ENCODE measurements at regions not wholly inside any gene's neighbourhood (a gene's known extent, or its start where the extent isn't known, plus 50 kb on each side); places are given as distances from the start of the nearest gene placed in this dataset.

- Mint-ChIP-seq H3K27ac (no peak overlapping the region), H3K27me3 (no peaks in the 10 kb centered on the region), H3K36me3 (no peaks in the 10 kb centered on the region)
Measured at GRCh38 chr12:125229878-125230530, 164.8 kb downstream of the AACS start.

GRCh38 chr12:125233319-125233718 lies 168.1 kb downstream of the AACS start:
- H3K27ac ChIP-seq (ENCODE audit: insufficient read depth, low read length, poor library complexity, severe bottlenecking), result no peak overlapping the region
- H3K36me3 Mint-ChIP-seq, result no peaks in the 10 kb centered on the region
- no peak for ATAC-seq (ENCODE audit: low read depth in 2 of 2)
- no peak overlapping the region for H3K27ac Mint-ChIP-seq
- no peaks in the 10 kb centered on the region for H3K27me3 Mint-ChIP-seq
- no peaks in the 10 kb centered on the region for H3K36me3 ChIP-seq (ENCODE audit: control insufficient read depth, insufficient read depth, low read length)
- H3K9me3 Mint-ChIP-seq, result peaks cover 0 to 2% (median 0%) of the 10 kb centered on the region in 7 donors
- no peak overlapping the region for H3K4me3 Mint-ChIP-seq
- no peak for DNase-seq
- no peak overlapping the region for H3K4me3 ChIP-seq (ENCODE audit: low read depth, low read length)
- H3K9me3 ChIP-seq (ENCODE audit: control insufficient read depth in 2 of 2, low read length in 2 of 2), result no peaks in the 10 kb centered on the region
- no peaks in the 10 kb centered on the region for H3K4me1 Mint-ChIP-seq
- no peaks in the 10 kb centered on the region for H3K27me3 ChIP-seq (ENCODE audit: control insufficient read depth, insufficient read depth, low read length)
- no peaks in the 10 kb centered on the region for H3K4me1 ChIP-seq (ENCODE audit: control insufficient read depth, insufficient read depth, low read length, poor library complexity, severe bottlenecking)

More at GRCh38 chr12:125229878-125230530, 164.8 kb downstream of the AACS start:
- Mint-ChIP-seq H3K4me1 (no peaks in the 10 kb centered on the region), H3K9me3 (no peaks in the 10 kb centered on the region), H3K4me3 (no peak overlapping the region)
- Histone ChIP-seq H3K36me3 (ENCODE audit: control insufficient read depth, insufficient read depth, low read length) (no peaks in the 10 kb centered on the region), H3K9me3 (ENCODE audit: control insufficient read depth in 2 of 2, low read length in 2 of 2) (no peaks in the 10 kb centered on the region), H3K4me3 (ENCODE audit: low read depth, low read length) (no peak overlapping the region), H3K27me3 (ENCODE audit: control insufficient read depth, insufficient read depth, low read length) (no peaks in the 10 kb centered on the region), H3K4me1 (ENCODE audit: control insufficient read depth, insufficient read depth, low read length, poor library complexity, severe bottlenecking) (no peaks in the 10 kb centered on the region), H3K27ac (ENCODE audit: insufficient read depth, low read length, poor library complexity, severe bottlenecking) (no peak overlapping the region)
- ATAC-seq (ENCODE audit: low read depth in 2 of 2), result no peak
- no peak for DNase-seq

- Histone ChIP-seq H3K4me1 (ENCODE audit: control insufficient read depth, insufficient read depth, low read length, poor library complexity, severe bottlenecking) (no peaks in the 10 kb centered on the region), H3K4me3 (ENCODE audit: low read depth, low read length) (no peak overlapping the region), H3K36me3 (ENCODE audit: control insufficient read depth, insufficient read depth, low read length) (no peaks in the 10 kb centered on the region), H3K27me3 (ENCODE audit: control insufficient read depth, insufficient read depth, low read length) (no peaks in the 10 kb centered on the region), H3K27ac (ENCODE audit: insufficient read depth, low read length, poor library complexity, severe bottlenecking) (no peak overlapping the region), H3K9me3 (ENCODE audit: control insufficient read depth in 2 of 2, low read length in 2 of 2) (no peaks in the 10 kb centered on the region)
- ATAC-seq (ENCODE audit: low read depth in 2 of 2) (no peak), DNase-seq (no peak)
- Mint-ChIP-seq H3K27me3 (no peaks in the 10 kb centered on the region), H3K9me3 (peaks cover 0 to 2% (median 0%) of the 10 kb centered on the region in 7 donors), H3K4me1 (no peaks in the 10 kb centered on the region), H3K4me3 (no peak overlapping the region), H3K36me3 (no peaks in the 10 kb centered on the region), H3K27ac (no peak overlapping the region)
Measured at GRCh38 chr12:125239563-125239962, 174.3 kb downstream of the AACS start.

GRCh38 chr12:125240717-125241116 lies 175.5 kb downstream of the AACS start:
- Histone ChIP-seq H3K36me3 (ENCODE audit: control insufficient read depth, insufficient read depth, low read length) (no peaks in the 10 kb centered on the region), H3K9me3 (ENCODE audit: control insufficient read depth in 2 of 2, low read length in 2 of 2) (no peaks in the 10 kb centered on the region), H3K27me3 (ENCODE audit: control insufficient read depth, insufficient read depth, low read length) (no peaks in the 10 kb centered on the region), H3K4me3 (ENCODE audit: low read depth, low read length) (no peak overlapping the region), H3K27ac (ENCODE audit: insufficient read depth, low read length, poor library complexity, severe bottlenecking) (no peak overlapping the region), H3K4me1 (ENCODE audit: control insufficient read depth, insufficient read depth, low read length, poor library complexity, severe bottlenecking) (no peaks in the 10 kb centered on the region)
- Mint-ChIP-seq H3K4me1 (no peaks in the 10 kb centered on the region), H3K27me3 (no peaks in the 10 kb centered on the region), H3K27ac (no peak overlapping the region), H3K36me3 (no peaks in the 10 kb centered on the region), H3K4me3 (no peak overlapping the region), H3K9me3 (no peaks in the 10 kb centered on the region)
- no peak for DNase-seq
- no peak for ATAC-seq (ENCODE audit: low read depth in 2 of 2)

- H3K36me3 Mint-ChIP-seq, result no peaks in the 10 kb centered on the region
- no peaks in the 10 kb centered on the region for H3K36me3 ChIP-seq (ENCODE audit: control insufficient read depth, insufficient read depth, low read length)
Measured at GRCh38 chr12:125243811-125244210, 178.6 kb downstream of the AACS start.

GRCh38 chr12:125244338-125244737 lies 179.1 kb downstream of the AACS start:
- H3K4me3 Mint-ChIP-seq, result no peak overlapping the region
- ATAC-seq (ENCODE audit: low read depth in 2 of 2) (no peak), DNase-seq (no peak)
- H3K27me3 Mint-ChIP-seq, result no peaks in the 10 kb centered on the region
- H3K4me1 Mint-ChIP-seq, result no peaks in the 10 kb centered on the region
- Histone ChIP-seq H3K27me3 (ENCODE audit: control insufficient read depth, insufficient read depth, low read length) (no peaks in the 10 kb centered on the region), H3K27ac (ENCODE audit: insufficient read depth, low read length, poor library complexity, severe bottlenecking) (no peak overlapping the region), H3K9me3 (ENCODE audit: control insufficient read depth in 2 of 2, low read length in 2 of 2) (no peaks in the 10 kb centered on the region), H3K4me3 (ENCODE audit: low read depth, low read length) (no peak overlapping the region), H3K36me3 (ENCODE audit: control insufficient read depth, insufficient read depth, low read length) (no peaks in the 10 kb centered on the region), H3K4me1 (ENCODE audit: control insufficient read depth, insufficient read depth, low read length, poor library complexity, severe bottlenecking) (no peaks in the 10 kb centered on the region)
- H3K36me3 Mint-ChIP-seq, result no peaks in the 10 kb centered on the region
- H3K9me3 Mint-ChIP-seq, result no peaks in the 10 kb centered on the region
- H3K27ac Mint-ChIP-seq, result no peak overlapping the region

More at GRCh38 chr12:125243811-125244210, 178.6 kb downstream of the AACS start:
- H3K9me3 ChIP-seq (ENCODE audit: control insufficient read depth in 2 of 2, low read length in 2 of 2), result no peaks in the 10 kb centered on the region
- no peaks in the 10 kb centered on the region for H3K4me1 ChIP-seq (ENCODE audit: control insufficient read depth, insufficient read depth, low read length, poor library complexity, severe bottlenecking)
- H3K27ac ChIP-seq (ENCODE audit: insufficient read depth, low read length, poor library complexity, severe bottlenecking), result no peak overlapping the region
- no peaks in the 10 kb centered on the region for H3K27me3 ChIP-seq (ENCODE audit: control insufficient read depth, insufficient read depth, low read length)
- Mint-ChIP-seq H3K27me3 (no peaks in the 10 kb centered on the region), H3K4me3 (no peak overlapping the region), H3K27ac (no peak overlapping the region), H3K4me1 (no peaks in the 10 kb centered on the region), H3K9me3 (no peaks in the 10 kb centered on the region)
- H3K4me3 ChIP-seq (ENCODE audit: low read depth, low read length), result no peak overlapping the region
- ATAC-seq (ENCODE audit: low read depth in 2 of 2) (no peak), DNase-seq (no peak)

DNA sequence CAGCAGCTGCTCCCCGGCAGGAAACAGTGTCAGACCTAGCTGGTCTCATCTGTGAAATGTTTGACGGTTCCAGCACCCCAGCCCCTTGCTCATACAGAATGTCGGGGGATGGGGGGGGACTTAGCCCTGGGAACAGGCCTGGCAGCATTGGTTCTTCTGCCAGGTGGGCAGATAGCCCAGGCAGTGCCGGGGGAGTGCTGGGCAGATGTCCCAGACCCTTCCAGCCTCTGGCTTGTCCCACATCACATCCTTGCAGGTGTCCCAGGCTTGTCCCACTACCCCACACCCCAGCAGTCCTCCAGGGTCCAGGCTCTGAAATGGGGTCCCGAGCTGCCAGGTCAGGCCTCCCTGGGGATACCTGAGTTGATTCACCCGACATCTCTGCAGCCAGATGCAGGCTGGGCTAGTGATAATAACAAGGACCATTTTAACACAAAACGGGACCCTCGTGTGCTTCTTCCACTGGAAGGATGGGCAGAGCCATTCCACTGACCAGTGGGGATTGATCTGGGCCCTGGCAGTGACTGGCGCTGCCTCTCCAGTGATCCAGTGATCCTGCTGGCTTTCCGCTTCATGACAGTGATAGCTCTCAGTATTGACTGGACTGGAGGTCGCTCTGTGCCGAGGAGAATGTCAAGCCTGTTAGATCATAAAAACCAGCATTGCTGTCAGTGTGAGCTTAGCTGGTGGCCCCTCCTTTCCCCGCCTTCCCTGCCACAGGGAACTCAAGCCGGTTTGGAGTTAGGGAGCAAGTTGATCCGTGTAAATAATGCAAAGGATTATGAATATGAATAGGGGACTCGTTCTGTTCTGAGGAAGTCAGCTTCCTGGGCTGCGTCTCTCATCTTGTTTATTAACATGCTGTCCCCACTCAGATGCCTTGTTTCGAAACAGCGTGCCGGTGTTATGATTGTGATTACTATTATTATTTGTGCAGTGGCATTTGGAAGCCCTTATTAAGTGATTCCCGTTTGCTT lies 180.6 kb downstream of the AACS start:
- ATAC-seq (ENCODE audit: low read depth in 2 of 2) (no peak), DNase-seq (no peak)
- H3K4me3 Mint-ChIP-seq, result no peak overlapping the region
- Histone ChIP-seq H3K36me3 (ENCODE audit: control insufficient read depth, insufficient read depth, low read length) (no peaks in the 10 kb centered on the region), H3K4me1 (ENCODE audit: control insufficient read depth, insufficient read depth, low read length, poor library complexity, severe bottlenecking) (no peaks in the 10 kb centered on the region), H3K27me3 (ENCODE audit: control insufficient read depth, insufficient read depth, low read length) (no peaks in the 10 kb centered on the region), H3K27ac (ENCODE audit: insufficient read depth, low read length, poor library complexity, severe bottlenecking) (no peak overlapping the region), H3K4me3 (ENCODE audit: low read depth, low read length) (no peak overlapping the region), H3K9me3 (ENCODE audit: control insufficient read depth in 2 of 2, low read length in 2 of 2) (no peaks in the 10 kb centered on the region)
- no peaks in the 10 kb centered on the region for H3K27me3 Mint-ChIP-seq
- H3K4me1 Mint-ChIP-seq, result no peaks in the 10 kb centered on the region
- H3K27ac Mint-ChIP-seq, result no peak overlapping the region
- H3K36me3 Mint-ChIP-seq, result no peaks in the 10 kb centered on the region
- H3K9me3 Mint-ChIP-seq, result no peaks in the 10 kb centered on the region
